GM12878 (cell line): ENCODE measurements at regions not wholly inside any gene's neighbourhood (a gene's known extent, or its start where the extent isn't known, plus 50 kb on each side); places are given as distances from the start of the nearest gene placed in this dataset.

Experiments used
- ATAC-seq: fragments of 200-7000 bp; cut with Tn5 transposase; 3 replicates; pipeline ENCODE4 v1.9.1; 2020; ENCODE audit warnings: mild to moderate bottlenecking, moderate library complexity
- BruUV-seq: library from RNA; stranded (reverse); fragments of 400-500 nt; replicated peaks from 2 replicates; lab custom pipeline; 2021; lab: Mats Ljungman, UMichigan
- CTCF ChIA-PET: fragments of 300-600 bp; sonication (Branson Sonifier 250); formaldehyde crosslinking; extraction: SDS; loops from one replicate; lab custom pipeline; 2021; ENCODE audit warnings: inconsistent platforms; lab: Yijun Ruan, JAX
- POLR2A ChIA-PET: fragments of 350-600 bp; formaldehyde crosslinking; extraction: SDS; loops from one replicate; lab custom pipeline; 2021; ENCODE audit warnings: inconsistent platforms; lab: Charles Lee
- RAD21 ChIA-PET: fragments of 300-600 bp; sonication (Branson Sonifier 250); formaldehyde crosslinking; loops from one replicate; lab custom pipeline; 2023; ENCODE audit warnings: antibody characterized with exemption; ENCODE audit not compliant: unreplicated experiment; lab: Charles Lee
- SMC1A ChIA-PET: fragments of 300-600 bp; sonication (Branson Sonifier 250); formaldehyde crosslinking; loops from one replicate; lab custom pipeline; 2023; ENCODE audit not compliant: unreplicated experiment, uncharacterized antibody; lab: Charles Lee
- DNase-seq: peaks from one replicate; pipeline ENCODE4 v3.0.0-alpha.2; 2011; ENCODE audit warnings: low read depth, low spot score
- FAIRE-seq: peaks from 3 replicates; lab custom pipeline; 2011; peaks lifted over from hg19 to GRCh38; lab: Jason Lieb, UNC
- H2AFZ ChIP-seq: 2 replicates; pipeline ENCODE4 v1.6.0; 2011; ENCODE audit warnings: low read depth, low read length, control low read depth; ENCODE audit not compliant: control insufficient read depth
- H3K27ac ChIP-seq: 2 replicates; pipeline ENCODE4 v1.5.1; 2011; ENCODE audit warnings: control low read depth; ENCODE audit not compliant: control insufficient read depth, insufficient read depth
- H3K27me3 ChIP-seq, 2 experiments: replicated peaks in 1 of 2; 2 replicates each; pipeline versions ENCODE4 v1.6.0 to v1.6.1; 2011; ENCODE audit warnings: low read length in 1 of 2; ENCODE audit not compliant: control insufficient read depth in 2 of 2, insufficient read depth in 2 of 2
- H3K36me3 ChIP-seq, 2 experiments: 2 replicates each; pipeline ENCODE4 v1.5.1; 2011; ENCODE audit warnings: low read length in 1 of 2; ENCODE audit not compliant: control insufficient read depth in 2 of 2, insufficient read depth in 2 of 2
- H3K4me1 ChIP-seq: 2 replicates; pipeline ENCODE4 v1.6.1; 2011; ENCODE audit warnings: mild to moderate bottlenecking, low read length, moderate library complexity, mixed read lengths; ENCODE audit not compliant: control insufficient read depth, insufficient read depth
- H3K4me2 ChIP-seq: 2 replicates; pipeline ENCODE4 v1.6.0; 2011; ENCODE audit warnings: control low read depth; ENCODE audit not compliant: control insufficient read depth, insufficient read depth
- H3K4me3 ChIP-seq: fragments of 200-600 bp; sonication (generic); 2 replicates; pipeline ENCODE4 v1.5.1; 2016
- H3K79me2 ChIP-seq: 2 replicates; pipeline ENCODE4 v1.6.0; 2011; ENCODE audit warnings: low read length; ENCODE audit not compliant: control insufficient read depth, insufficient read depth
- H3K9ac ChIP-seq: 2 replicates; pipeline ENCODE4 v1.8.0; 2011; ENCODE audit warnings: low read length, control low read depth, mixed read lengths; ENCODE audit not compliant: control insufficient read depth, insufficient read depth
- H3K9me3 ChIP-seq: replicated peaks from 3 replicates; pipeline ENCODE4 v1.5.1; 2011; ENCODE audit warnings: mild to moderate bottlenecking, low read length; ENCODE audit not compliant: control insufficient read depth, insufficient read depth
- H4K20me1 ChIP-seq: 2 replicates; pipeline ENCODE4 v1.6.0; 2011; ENCODE audit not compliant: control insufficient read depth, insufficient read depth
- FOXK2 ChIP-seq: fragments of 450-650 bp; IDR thresholded peaks from 2 replicates; pipeline ENCODE4 v1.6.1; 2017; ENCODE audit warnings: mild to moderate bottlenecking, moderate library complexity
- GATAD2B ChIP-seq: fragments of 450-650 bp; conservative IDR thresholded peaks from 2 replicates; pipeline ENCODE4 v1.6.1; 2017; ENCODE audit warnings: low read depth, mild to moderate bottlenecking, moderate library complexity
- JUND ChIP-seq: IDR thresholded peaks from 2 replicates; pipeline ENCODE4 v1.6.1; 2012; ENCODE audit warnings: low read depth, mild to moderate bottlenecking, low read length, improper control_type of control experiment, moderate library complexity
- NR2F1 ChIP-seq: fragments of 450-650 bp; conservative IDR thresholded peaks from 2 replicates; pipeline ENCODE4 v1.6.1; 2017; ENCODE audit warnings: mild to moderate bottlenecking
- WGBS: methylation state at CpG from one replicate; pipeline ENCODE4 v1.1.6; 2016; ENCODE audit warnings: low lambda C conversion rate; ENCODE audit not compliant: insufficient replicate concordance, insufficient coverage; ENCODE audit errors: missing lambda C conversion rate; 5-methylcytosine and 5-hydroxymethylcytosine counted together
- in situ Hi-C: fragments of 300-500 bp; cut with MboI; formaldehyde crosslinking; loops from 9 replicates; pipeline ENCODE4 v1.14.3; 2018; ENCODE audit warnings: mixed read lengths
- intact Hi-C: fragments of 100-400 bp; cut with micrococcal nuclease; formaldehyde crosslinking; loops from one replicate; pipeline ENCODE4 v1.14.2; 2022; ENCODE audit not compliant: unreplicated experiment
- TF ChIP-seq, protein P1 (sequence below): IDR thresholded peaks from 2 replicates; pipeline ENCODE4 v1.6.1; 2012; ENCODE audit warnings: improper control_type of control experiment, low read depth, low read length; ENCODE audit not compliant: insufficient replicate concordance

DNA sequence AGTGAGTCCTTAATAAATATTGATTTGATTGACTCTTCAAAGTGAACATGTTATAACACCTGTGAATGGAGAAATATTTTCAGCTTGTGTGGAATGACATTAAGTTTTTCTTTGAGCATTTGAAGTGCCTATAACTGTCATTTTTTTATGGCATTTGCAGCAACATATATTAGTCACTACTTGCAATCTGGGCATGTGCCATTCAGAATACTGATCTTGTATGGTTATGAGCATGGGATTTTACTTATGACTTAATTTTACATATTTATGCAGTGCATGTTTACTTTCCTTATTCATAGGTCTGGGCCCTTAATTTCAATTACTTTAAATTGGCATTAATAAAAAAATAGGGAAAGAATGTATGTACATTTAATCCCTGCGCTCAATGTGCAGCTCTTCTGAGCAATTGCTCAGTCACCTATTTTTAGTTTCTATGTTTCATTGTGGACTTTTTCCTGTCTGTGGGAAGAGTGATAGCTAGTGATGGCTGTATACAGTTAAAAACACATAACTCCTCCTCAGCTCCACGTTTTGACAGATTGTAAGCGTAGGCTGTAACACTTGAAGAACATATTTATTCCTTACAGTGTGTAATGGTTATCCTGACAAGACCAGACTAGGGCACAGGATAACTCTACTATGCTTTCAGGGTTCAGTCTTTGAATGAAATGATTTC, 339.6 kb downstream of the SNAPC1 start:
- TF ChIP-seq, protein P1, sequence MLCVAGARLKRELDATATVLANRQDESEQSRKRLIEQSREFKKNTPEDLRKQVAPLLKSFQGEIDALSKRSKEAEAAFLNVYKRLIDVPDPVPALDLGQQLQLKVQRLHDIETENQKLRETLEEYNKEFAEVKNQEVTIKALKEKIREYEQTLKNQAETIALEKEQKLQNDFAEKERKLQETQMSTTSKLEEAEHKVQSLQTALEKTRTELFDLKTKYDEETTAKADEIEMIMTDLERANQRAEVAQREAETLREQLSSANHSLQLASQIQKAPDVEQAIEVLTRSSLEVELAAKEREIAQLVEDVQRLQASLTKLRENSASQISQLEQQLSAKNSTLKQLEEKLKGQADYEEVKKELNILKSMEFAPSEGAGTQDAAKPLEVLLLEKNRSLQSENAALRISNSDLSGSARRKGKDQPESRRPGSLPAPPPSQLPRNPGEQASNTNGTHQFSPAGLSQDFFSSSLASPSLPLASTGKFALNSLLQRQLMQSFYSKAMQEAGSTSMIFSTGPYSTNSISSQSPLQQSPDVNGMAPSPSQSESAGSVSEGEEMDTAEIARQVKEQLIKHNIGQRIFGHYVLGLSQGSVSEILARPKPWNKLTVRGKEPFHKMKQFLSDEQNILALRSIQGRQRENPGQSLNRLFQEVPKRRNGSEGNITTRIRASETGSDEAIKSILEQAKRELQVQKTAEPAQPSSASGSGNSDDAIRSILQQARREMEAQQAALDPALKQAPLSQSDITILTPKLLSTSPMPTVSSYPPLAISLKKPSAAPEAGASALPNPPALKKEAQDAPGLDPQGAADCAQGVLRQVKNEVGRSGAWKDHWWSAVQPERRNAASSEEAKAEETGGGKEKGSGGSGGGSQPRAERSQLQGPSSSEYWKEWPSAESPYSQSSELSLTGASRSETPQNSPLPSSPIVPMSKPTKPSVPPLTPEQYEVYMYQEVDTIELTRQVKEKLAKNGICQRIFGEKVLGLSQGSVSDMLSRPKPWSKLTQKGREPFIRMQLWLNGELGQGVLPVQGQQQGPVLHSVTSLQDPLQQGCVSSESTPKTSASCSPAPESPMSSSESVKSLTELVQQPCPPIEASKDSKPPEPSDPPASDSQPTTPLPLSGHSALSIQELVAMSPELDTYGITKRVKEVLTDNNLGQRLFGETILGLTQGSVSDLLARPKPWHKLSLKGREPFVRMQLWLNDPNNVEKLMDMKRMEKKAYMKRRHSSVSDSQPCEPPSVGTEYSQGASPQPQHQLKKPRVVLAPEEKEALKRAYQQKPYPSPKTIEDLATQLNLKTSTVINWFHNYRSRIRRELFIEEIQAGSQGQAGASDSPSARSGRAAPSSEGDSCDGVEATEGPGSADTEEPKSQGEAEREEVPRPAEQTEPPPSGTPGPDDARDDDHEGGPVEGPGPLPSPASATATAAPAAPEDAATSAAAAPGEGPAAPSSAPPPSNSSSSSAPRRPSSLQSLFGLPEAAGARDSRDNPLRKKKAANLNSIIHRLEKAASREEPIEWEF = no peak
- no peak for TF ChIP-seq NR2F1
- no peak for TF ChIP-seq GATAD2B
- no peak for TF ChIP-seq JUND
- TF ChIP-seq FOXK2 = no peak
- no peak overlapping the region for H2AFZ ChIP-seq
- H3K4me1 ChIP-seq = no peaks in the 10 kb centered on the region
- no peak overlapping the region for H3K4me3 ChIP-seq
- no peaks in the 10 kb centered on the region for H3K9me3 ChIP-seq
- no peaks in the 10 kb centered on the region for H4K20me1 ChIP-seq
- FAIRE-seq (no peak), DNase-seq (no peak), ATAC-seq (no peak)
- no peak overlapping the region for H3K27ac ChIP-seq
- no peaks in the 10 kb centered on the region for H3K27me3 ChIP-seq
- ChIA-PET CTCF (interaction anchor here (0.7 kb wide), 1 partner anchor 24 kb away, joined by 5 read pairs; no protein-coding TSS in a partner anchor), SMC1A (no interaction called here), POLR2A (no interaction called here), RAD21 (interaction anchor here (1.4 kb wide), 1 partner anchor 23 kb away, joined by 3 read pairs; no protein-coding TSS in a partner anchor)
- 62% methylated on average over 3 of the region's 3 CpGs for WGBS
- no peaks in the 10 kb centered on the region for H3K36me3 ChIP-seq
- in situ Hi-C loops (no loop called here), intact Hi-C loops (no loop called here)
- no peak overlapping the region for H3K4me2 ChIP-seq
- BruUV-seq = no TSS peak
- H3K79me2 ChIP-seq = no peaks in the 10 kb centered on the region
- H3K9ac ChIP-seq = no peak overlapping the region
